Endothelial cell of umbilical vein (primary cell): ENCODE measurements at regions not wholly inside any gene's neighbourhood (a gene's known extent, or its start where the extent isn't known, plus 50 kb on each side); places are given as distances from the start of the nearest gene placed in this dataset.

Source experiments
- BruUV-seq: library from RNA; stranded (reverse); fragments of 400-500 nt; replicated peaks from 2 replicates; lab custom pipeline; 2021; lab: Mats Ljungman, UMichigan
- CTCF ChIA-PET: fragments of 300-600, 350-600 bp; sonication (Branson Sonifier 250); formaldehyde crosslinking; loops from one replicate; lab custom pipeline; 2021; ENCODE audit warnings: antibody characterized with exemption, inconsistent platforms; lab: Charles Lee
- POLR2A ChIA-PET: fragments of 300-600, 350-600 bp; sonication (Branson Sonifier 250); formaldehyde crosslinking; loops from one replicate; lab custom pipeline; 2021; ENCODE audit warnings: antibody characterized with exemption, inconsistent platforms; lab: Charles Lee
- DNase-seq: peaks from one replicate; pipeline ENCODE4 v3.0.0-alpha.2; 2011; ENCODE audit warnings: low read depth, low spot score
- FAIRE-seq: peaks from 2 replicates; lab custom pipeline; 2011; peaks lifted over from hg19 to GRCh38; lab: Jason Lieb, UNC
- H2AFZ ChIP-seq: 2 replicates; pipeline ENCODE4 v1.6.0; 2012; ENCODE audit warnings: low read depth, low read length, control low read depth, inconsistent platforms
- H3K27ac ChIP-seq: 2 replicates; pipeline ENCODE4 v1.5.1; 2011; ENCODE audit warnings: low read depth, mild to moderate bottlenecking, control low read depth, low read length, moderate library complexity; ENCODE audit not compliant: insufficient read depth
- H3K27me3 ChIP-seq, 2 experiments: 2 replicates each; pipeline versions ENCODE4 v1.6.0 to v1.6.1; 2011; ENCODE audit warnings: low read length in 2 of 2, mixed read lengths in 1 of 2; ENCODE audit not compliant: control insufficient read depth in 2 of 2, insufficient read depth in 2 of 2
- H3K36me3 ChIP-seq, 2 experiments: 2 replicates in 1 of 2; 3 replicates in 1 of 2; pipeline ENCODE4 v1.5.1; 2011; ENCODE audit warnings: low read length in 2 of 2, mild to moderate bottlenecking in 1 of 2, moderate library complexity in 1 of 2; ENCODE audit not compliant: control insufficient read depth in 2 of 2, insufficient read depth in 2 of 2; ENCODE audit errors: extremely low read depth in 1 of 2
- H3K4me1 ChIP-seq: 3 replicates; pipeline ENCODE4 v1.5.1; 2011; ENCODE audit warnings: mild to moderate bottlenecking, low read length; ENCODE audit not compliant: control insufficient read depth, insufficient read depth; ENCODE audit errors: extremely low read depth
- H3K4me2 ChIP-seq: 2 replicates; pipeline ENCODE4 v1.6.1; 2011; ENCODE audit warnings: low read length, control low read depth, mixed read lengths; ENCODE audit not compliant: insufficient read depth
- H3K4me3 ChIP-seq, 3 experiments: fragments of 200-600 bp in 1 of 3; sonication (generic), shearing (Covaris generic) in 1 of 3; replicated peaks in 1 of 3; 2 replicates each; pipeline ENCODE4 v1.5.1; 2011 to 2016; ENCODE audit warnings: control low read depth in 3 of 3, low read length in 3 of 3, mild to moderate bottlenecking in 2 of 3, inconsistent platforms in 1 of 3, low read depth in 1 of 3, moderate library complexity in 1 of 3; ENCODE audit not compliant: insufficient read depth in 1 of 3
- H3K79me2 ChIP-seq: 2 replicates; pipeline ENCODE4 v1.6.0; 2012; ENCODE audit warnings: low read length, inconsistent platforms; ENCODE audit not compliant: control insufficient read depth, insufficient read depth
- H3K9ac ChIP-seq: replicated peaks from 2 replicates; pipeline ENCODE3; 2011; ENCODE audit warnings: low read length, control low read depth; ENCODE audit not compliant: insufficient read depth; ENCODE audit errors: extremely low read depth
- H3K9me1 ChIP-seq: replicated peaks from 3 replicates; pipeline ENCODE4 v1.6.0; 2011; ENCODE audit warnings: mild to moderate bottlenecking, low read length; ENCODE audit not compliant: control insufficient read depth, insufficient read depth; ENCODE audit errors: extremely low read depth
- H3K9me3 ChIP-seq: replicated peaks from 2 replicates; pipeline ENCODE4 v1.5.1; 2012; ENCODE audit warnings: low read length, inconsistent platforms; ENCODE audit not compliant: control insufficient read depth, insufficient read depth
- H4K20me1 ChIP-seq: replicated peaks from 2 replicates; pipeline ENCODE3; 2011; ENCODE audit warnings: mild to moderate bottlenecking, low read length; ENCODE audit not compliant: control insufficient read depth, insufficient read depth; ENCODE audit errors: extremely low read depth
- CTCF ChIP-seq, 2 donors: IDR thresholded peaks; 1 replicate in 1 of 2; 2 replicates in 1 of 2; pipeline ENCODE4 v1.5.1; 2011; ENCODE audit warnings: low read length in 2 of 2, mild to moderate bottlenecking in 2 of 2, moderate library complexity in 2 of 2, control low read depth in 1 of 2, inconsistent platforms in 1 of 2, low read depth in 1 of 2; ENCODE audit not compliant: insufficient read depth in 1 of 2; ENCODE audit errors: extremely low read depth in 1 of 2
- EZH2 ChIP-seq: IDR thresholded peaks from 2 replicates; pipeline ENCODE4 v1.6.1; 2012; ENCODE audit warnings: borderline replicate concordance, low read depth, mild to moderate bottlenecking, moderate library complexity, low read length, inconsistent platforms; ENCODE audit not compliant: severe bottlenecking
- FOS ChIP-seq: IDR thresholded peaks from 2 replicates; pipeline ENCODE4 v1.6.1; 2011; ENCODE audit warnings: mild to moderate bottlenecking, low read length, moderate library complexity, borderline replicate concordance; ENCODE audit not compliant: insufficient read depth
- GATA2 ChIP-seq: IDR thresholded peaks from 2 replicates; pipeline ENCODE4 v1.7.0; 2011; ENCODE audit warnings: low read depth, mild to moderate bottlenecking, moderate library complexity, mixed read lengths, low read length; ENCODE audit not compliant: insufficient read length, insufficient read depth
- JUN ChIP-seq: IDR thresholded peaks from 2 replicates; pipeline ENCODE4 v1.6.1; 2011; ENCODE audit warnings: borderline replicate concordance, low read depth; ENCODE audit not compliant: insufficient read length, insufficient read depth
- MYC ChIP-seq: IDR thresholded peaks from one replicate; pipeline ENCODE4 v1.6.1; 2011; ENCODE audit warnings: mild to moderate bottlenecking, low read depth, low read length
- POLR2A ChIP-seq: IDR thresholded peaks from 2 replicates; pipeline ENCODE4 v1.6.1; 2012; ENCODE audit warnings: low read depth, mild to moderate bottlenecking, control low read depth, low read length
- POLR2AphosphoS5 ChIP-seq: IDR thresholded peaks from 2 replicates; pipeline ENCODE4 v1.6.1; 2012; ENCODE audit warnings: low read depth, mild to moderate bottlenecking, control low read depth, low read length, moderate library complexity; ENCODE audit not compliant: insufficient read depth
- dilution Hi-C: fragments of 300-500 bp; cut with MboI; formaldehyde crosslinking; loops from one replicate; pipeline ENCODE4 v1.15.0; 2019; ENCODE audit warnings: low sequenced_read_pairs; ENCODE audit not compliant: extremely low pct_ligation_motif_present
- intact Hi-C: fragments of 100-400 bp; cut with micrococcal nuclease; formaldehyde crosslinking; loops from one replicate; pipeline ENCODE4 v1.10.0; 2022
- TF ChIP-seq, protein P1 (sequence below): IDR thresholded peaks from 2 replicates; pipeline ENCODE4 v1.6.1; 2011; ENCODE audit not compliant: insufficient read depth, insufficient read length

DNA sequence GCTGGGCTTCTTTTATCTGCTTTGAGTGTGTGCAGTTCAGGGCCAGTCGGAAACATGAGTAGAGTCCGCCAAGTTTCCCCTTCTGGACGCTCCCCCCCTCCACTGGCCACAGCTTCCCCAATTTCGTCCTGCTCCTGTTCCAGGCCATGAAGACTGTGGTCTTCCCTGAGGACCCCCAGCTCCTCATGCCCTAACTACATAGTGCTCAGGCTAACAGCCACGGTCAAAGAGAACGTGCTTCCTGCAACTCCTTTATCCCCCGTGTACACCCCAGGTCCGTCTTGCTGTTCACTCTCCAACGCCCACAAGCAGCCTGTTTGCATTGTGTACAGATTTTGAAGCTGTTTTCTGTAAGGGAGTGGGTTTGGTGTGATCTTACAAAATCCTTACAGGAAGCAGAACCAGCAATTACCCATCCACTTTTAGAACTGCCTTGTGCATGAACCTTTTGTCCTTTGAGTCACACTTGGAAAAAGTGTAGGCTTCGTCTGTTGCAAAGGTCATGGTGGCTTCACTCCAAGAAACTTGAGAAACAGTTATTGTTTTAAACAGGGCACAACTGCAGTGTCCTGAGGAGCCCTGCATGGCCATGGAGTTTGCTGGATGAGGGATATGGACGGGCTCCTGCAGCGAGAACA, 77.0 kb upstream of the FAM20C start:
- no peaks in the 10 kb centered on the region for H3K36me3 ChIP-seq
- H3K79me2 ChIP-seq, result no peaks in the 10 kb centered on the region
- H4K20me1 ChIP-seq, result no peaks in the 10 kb centered on the region
- H3K4me3 ChIP-seq, result no peak overlapping the region
- H2AFZ ChIP-seq, result no peak overlapping the region
- TF ChIP-seq MYC (no peak), GATA2 (no peak)
- H3K4me2 ChIP-seq, result no peak overlapping the region
- no peak overlapping the region for H3K27ac ChIP-seq
- POLR2A ChIA-PET, result no interaction called here
- no TSS peak for BruUV-seq
- dilution Hi-C loops (no loop called here), intact Hi-C loops (no loop called here)
- no peaks in the 10 kb centered on the region for H3K4me1 ChIP-seq
- H3K27me3 ChIP-seq, result peaks cover 4 to 8% of the 10 kb centered on the region in 2 experiments
- no peaks in the 10 kb centered on the region for H3K9me3 ChIP-seq
- CTCF ChIA-PET, result no interaction called here
- no peaks in the 10 kb centered on the region for H3K9me1 ChIP-seq
- no peak for FAIRE-seq
- no peak overlapping the region for H3K9ac ChIP-seq
- DNase-seq, result no peak

GRCh38 chr7:116188-116981, 76.0 kb upstream of the FAM20C start:
- Histone ChIP-seq H3K9ac (no peak overlapping the region), H3K9me3 (no peaks in the 10 kb centered on the region), H3K36me3 (no peaks in the 10 kb centered on the region), H3K27me3 (peaks cover 2 to 4% of the 10 kb centered on the region in 2 experiments), H3K4me3 (no peak overlapping the region), H3K4me2 (no peak overlapping the region), H3K4me1 (no peaks in the 10 kb centered on the region), H3K79me2 (no peaks in the 10 kb centered on the region), H2AFZ (no peak overlapping the region), H3K27ac (no peak overlapping the region), H3K9me1 (no peaks in the 10 kb centered on the region), H4K20me1 (no peaks in the 10 kb centered on the region)
- CTCF ChIA-PET, result no interaction called here
- intact Hi-C loops (no loop called here), dilution Hi-C loops (no loop called here)
- POLR2A ChIA-PET, result no interaction called here
- FAIRE-seq, result no peak
- DNase-seq, result no peak
- TF ChIP-seq POLR2AphosphoS5 (no peak), JUN (no peak), FOS (no peak), EZH2 (no peak), GATA2 (no peak), CTCF (IDR thresholded peaks at IDR 0.05; ENCODE audit: extremely low read depth in 1 of 2, insufficient read depth in 1 of 2, low read depth in 1 of 2, low read length in 2 of 2) (no peak), MYC (no peak), POLR2A (no peak)
- TF ChIP-seq, protein P1, sequence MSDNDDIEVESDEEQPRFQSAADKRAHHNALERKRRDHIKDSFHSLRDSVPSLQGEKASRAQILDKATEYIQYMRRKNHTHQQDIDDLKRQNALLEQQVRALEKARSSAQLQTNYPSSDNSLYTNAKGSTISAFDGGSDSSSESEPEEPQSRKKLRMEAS, result no peak
- BruUV-seq, result no TSS peak
